ENCODE measurements at regions not wholly inside any gene's neighbourhood (a gene's known extent, or its start where the extent isn't known, plus 50 kb on each side); places are given as distances from the start of the nearest gene placed in this dataset.

DNA sequence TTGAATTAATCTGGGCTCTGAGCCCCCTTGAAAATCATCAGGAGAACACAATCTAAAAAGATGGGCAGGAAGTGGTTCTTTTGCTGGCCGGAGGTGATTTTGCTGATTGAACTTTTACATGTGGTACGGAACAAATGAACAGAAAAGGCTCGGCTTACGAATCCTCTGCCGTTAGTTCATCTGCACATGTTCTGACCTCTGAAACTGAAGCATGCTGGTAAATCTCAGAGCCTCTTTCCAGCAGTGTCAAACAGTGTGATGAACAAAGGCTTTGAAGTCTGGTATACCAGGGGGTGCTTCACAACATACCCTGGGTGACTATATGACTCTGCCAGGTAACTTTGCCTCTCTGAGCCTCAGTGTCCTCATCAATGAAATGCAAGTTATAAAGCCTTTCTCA, 194.2 kb upstream of the C1QTNF7 start:
- H3K27ac ChIP-seq (ENCODE audit: low read depth, low read length): peak overlapping the region; percentile 95
- H2AFZ ChIP-seq (ENCODE audit: low read length): peak overlapping the region; percentile 41

DNA sequence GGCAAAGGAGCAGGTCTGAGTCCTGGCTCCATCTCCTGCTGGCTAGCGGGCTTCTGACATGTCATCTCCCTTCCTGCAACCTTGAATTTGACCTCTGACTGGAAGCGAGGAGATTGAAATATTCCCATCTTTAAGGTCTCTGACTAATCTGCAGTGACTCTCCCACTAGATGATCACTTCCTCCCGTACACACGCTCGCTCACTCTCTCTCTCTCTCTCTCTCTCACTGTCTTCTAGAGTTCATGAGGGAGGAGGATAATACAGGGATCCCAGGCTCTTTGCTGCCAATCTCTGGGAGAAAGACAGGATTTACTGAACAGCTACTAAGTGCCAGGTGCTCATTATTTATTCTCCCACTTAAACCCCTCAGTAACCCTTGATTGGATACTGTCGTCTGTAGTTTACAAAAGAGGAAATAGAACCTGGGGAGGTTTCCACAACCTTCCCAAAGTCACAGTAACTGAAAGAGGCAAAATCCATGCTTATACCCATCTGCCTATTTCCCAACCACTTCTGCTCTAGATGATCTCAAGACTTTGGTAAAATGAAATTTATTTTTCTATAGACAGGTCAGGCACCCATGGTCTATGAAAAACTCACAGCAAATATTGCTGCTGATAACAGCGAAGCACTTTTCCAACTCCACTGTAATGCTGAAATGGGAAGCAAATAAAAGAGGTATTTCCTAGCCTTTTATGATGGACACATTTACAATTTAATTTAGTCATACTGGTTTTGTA, 193.5 kb upstream of the C1QTNF7 start:
- Histone ChIP-seq H3K4me2 (ENCODE audit: insufficient read depth, low read length) (peak overlapping the region; percentile 72), H3K27ac (ENCODE audit: low read depth, low read length) (peak overlapping the region; percentile 95)
- DNase-seq (ENCODE audit: insufficient read length, low spot score, missing footprints): no peak

More for the DNA sequence above, 194.2 kb upstream of the C1QTNF7 start:
- Histone ChIP-seq H3K36me3 (ENCODE audit: insufficient read depth, low read length) (no peaks in the 10 kb centered on the region), H3K4me2 (ENCODE audit: insufficient read depth, low read length) (peak overlapping the region; percentile 72), H3K4me1 (ENCODE audit: insufficient read depth, low read length) (peaks cover 59% of the 10 kb centered on the region), H3K79me2 (ENCODE audit: insufficient read depth, low read length) (no peaks in the 10 kb centered on the region), H3K9me3 (ENCODE audit: low read depth, low read length) (no peaks in the 10 kb centered on the region), H3K4me3 (ENCODE audit: insufficient read depth, low read length) (peak overlapping the region; percentile 8), H4K20me1 (ENCODE audit: insufficient read depth, low read length) (no peaks in the 10 kb centered on the region), H3K27me3 (ENCODE audit: insufficient read depth, low read length) (no peaks in the 10 kb centered on the region)
- DNase-seq (ENCODE audit: insufficient read length, low spot score, missing footprints): no peak
- TF ChIP-seq, protein P1, sequence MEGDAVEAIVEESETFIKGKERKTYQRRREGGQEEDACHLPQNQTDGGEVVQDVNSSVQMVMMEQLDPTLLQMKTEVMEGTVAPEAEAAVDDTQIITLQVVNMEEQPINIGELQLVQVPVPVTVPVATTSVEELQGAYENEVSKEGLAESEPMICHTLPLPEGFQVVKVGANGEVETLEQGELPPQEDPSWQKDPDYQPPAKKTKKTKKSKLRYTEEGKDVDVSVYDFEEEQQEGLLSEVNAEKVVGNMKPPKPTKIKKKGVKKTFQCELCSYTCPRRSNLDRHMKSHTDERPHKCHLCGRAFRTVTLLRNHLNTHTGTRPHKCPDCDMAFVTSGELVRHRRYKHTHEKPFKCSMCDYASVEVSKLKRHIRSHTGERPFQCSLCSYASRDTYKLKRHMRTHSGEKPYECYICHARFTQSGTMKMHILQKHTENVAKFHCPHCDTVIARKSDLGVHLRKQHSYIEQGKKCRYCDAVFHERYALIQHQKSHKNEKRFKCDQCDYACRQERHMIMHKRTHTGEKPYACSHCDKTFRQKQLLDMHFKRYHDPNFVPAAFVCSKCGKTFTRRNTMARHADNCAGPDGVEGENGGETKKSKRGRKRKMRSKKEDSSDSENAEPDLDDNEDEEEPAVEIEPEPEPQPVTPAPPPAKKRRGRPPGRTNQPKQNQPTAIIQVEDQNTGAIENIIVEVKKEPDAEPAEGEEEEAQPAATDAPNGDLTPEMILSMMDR (IDR thresholded peaks at IDR 0.05; ENCODE audit: extremely low read depth, low read depth, low read length): no peak

DNA sequence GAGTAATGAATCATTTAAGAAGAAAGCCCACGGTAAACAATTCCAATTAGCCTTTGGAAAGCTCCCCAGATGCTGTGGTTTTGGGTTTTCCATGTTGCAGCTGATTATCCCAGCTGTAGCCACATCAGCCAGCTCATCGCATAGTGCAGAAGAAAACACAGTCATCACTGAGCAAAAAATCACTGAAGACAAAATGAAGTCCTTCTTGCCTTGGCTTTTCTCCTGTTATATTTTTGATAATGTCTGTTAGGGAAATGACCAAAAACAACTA, 193.0 kb upstream of the C1QTNF7 start:
- Histone ChIP-seq H3K36me3 (ENCODE audit: insufficient read depth, low read length) (no peaks in the 10 kb centered on the region), H3K4me2 (ENCODE audit: insufficient read depth, low read length) (peak overlapping the region; percentile 72), H3K27ac (ENCODE audit: low read depth, low read length) (peak overlapping the region; percentile 95), H2AFZ (ENCODE audit: low read length) (peak overlapping the region; percentile 23), H3K9me3 (ENCODE audit: low read depth, low read length) (no peaks in the 10 kb centered on the region), H3K4me3 (ENCODE audit: insufficient read depth, low read length) (peak overlapping the region; percentile 11), H4K20me1 (ENCODE audit: insufficient read depth, low read length) (no peaks in the 10 kb centered on the region), H3K79me2 (ENCODE audit: insufficient read depth, low read length) (no peaks in the 10 kb centered on the region), H3K27me3 (ENCODE audit: insufficient read depth, low read length) (no peaks in the 10 kb centered on the region), H3K4me1 (ENCODE audit: insufficient read depth, low read length) (peaks cover 69% of the 10 kb centered on the region)
- TF ChIP-seq, protein P1 (IDR thresholded peaks at IDR 0.05; ENCODE audit: extremely low read depth, low read depth, low read length): no peak
- peak; percentile 86 for DNase-seq (ENCODE audit: insufficient read length, low spot score, missing footprints)

More for the DNA sequence above, 193.5 kb upstream of the C1QTNF7 start:
- Histone ChIP-seq H3K79me2 (ENCODE audit: insufficient read depth, low read length) (no peaks in the 10 kb centered on the region), H3K36me3 (ENCODE audit: insufficient read depth, low read length) (no peaks in the 10 kb centered on the region), H3K9me3 (ENCODE audit: low read depth, low read length) (no peaks in the 10 kb centered on the region), H2AFZ (ENCODE audit: low read length) (no peak overlapping the region), H3K4me1 (ENCODE audit: insufficient read depth, low read length) (peaks cover 64% of the 10 kb centered on the region), H4K20me1 (ENCODE audit: insufficient read depth, low read length) (no peaks in the 10 kb centered on the region), H3K27me3 (ENCODE audit: insufficient read depth, low read length) (no peaks in the 10 kb centered on the region), H3K4me3 (ENCODE audit: insufficient read depth, low read length) (peak overlapping the region; percentile 14)
- TF ChIP-seq, protein P1 (IDR thresholded peaks at IDR 0.05; ENCODE audit: extremely low read depth, low read depth, low read length): no peak

GRCh38 chr4:15235135-15235534, 192.7 kb upstream of the C1QTNF7 start:
- Histone ChIP-seq H3K4me2 (ENCODE audit: insufficient read depth, low read length) (peak overlapping the region; percentile 72), H2AFZ (ENCODE audit: low read length) (peak overlapping the region; percentile 23), H3K9me3 (ENCODE audit: low read depth, low read length) (no peaks in the 10 kb centered on the region), H3K36me3 (ENCODE audit: insufficient read depth, low read length) (no peaks in the 10 kb centered on the region), H3K27me3 (ENCODE audit: insufficient read depth, low read length) (no peaks in the 10 kb centered on the region), H3K27ac (ENCODE audit: low read depth, low read length) (peak overlapping the region; percentile 95), H3K79me2 (ENCODE audit: insufficient read depth, low read length) (no peaks in the 10 kb centered on the region), H4K20me1 (ENCODE audit: insufficient read depth, low read length) (no peaks in the 10 kb centered on the region), H3K4me3 (ENCODE audit: insufficient read depth, low read length) (peak overlapping the region; percentile 11), H3K4me1 (ENCODE audit: insufficient read depth, low read length) (peaks cover 73% of the 10 kb centered on the region)
- TF ChIP-seq, protein P1 (IDR thresholded peaks at IDR 0.05; ENCODE audit: extremely low read depth, low read depth, low read length): no peak
- no peak for DNase-seq (ENCODE audit: insufficient read length, low spot score, missing footprints)
